ENCODE measurements at regions not wholly inside any gene's neighbourhood (a gene's known extent, or its start where the extent isn't known, plus 50 kb on each side); places are given as distances from the start of the nearest gene placed in this dataset.

- no peaks in the 10 kb centered on the region for H3K9me3 ChIP-seq
- no peak for TF ChIP-seq CTCF (IDR thresholded peaks at IDR 0.05)
- no peak for TF ChIP-seq POLR2A (IDR thresholded peaks at IDR 0.05)
- H3K4me1 ChIP-seq: no peaks in the 10 kb centered on the region
- H3K4me3 ChIP-seq: no peak overlapping the region
- no peak overlapping the region for H3K27ac ChIP-seq
- no peak for DNase-seq
- H3K27me3 ChIP-seq: no peaks in the 10 kb centered on the region
- intact Hi-C loops (cut with DNase I; ENCODE audit: low total_unique reads): no loop called here
- H3K36me3 ChIP-seq: no peaks in the 10 kb centered on the region
Observed at GRCh38 chr10:89144836-89145235, 62.3 kb downstream of the CH25H start.

DNA sequence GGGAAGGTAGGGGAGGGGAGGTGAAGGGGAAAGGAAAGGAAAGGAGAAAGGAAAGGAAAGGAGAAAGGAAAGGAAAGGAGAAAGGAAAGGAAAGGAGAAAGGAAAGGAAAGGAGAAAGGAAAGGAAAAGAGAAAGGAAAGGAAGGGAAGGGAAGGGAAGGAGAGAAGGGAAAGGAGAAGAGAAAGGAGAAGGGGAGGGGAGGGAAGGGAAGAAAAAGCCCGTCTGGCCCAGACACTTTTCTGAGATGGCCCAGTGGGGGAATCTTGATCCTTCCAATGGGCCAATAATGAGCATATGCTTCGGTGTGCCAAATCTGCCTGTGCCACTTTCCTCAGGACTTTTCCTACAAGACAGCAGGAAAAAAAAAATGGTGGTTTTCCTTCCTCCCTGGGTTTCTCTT, 64.5 kb downstream of the CH25H start:
- H3K4me3 ChIP-seq: no peak overlapping the region
- no peaks in the 10 kb centered on the region for H3K4me1 ChIP-seq
- no peaks in the 10 kb centered on the region for H3K36me3 ChIP-seq
- no peaks in the 10 kb centered on the region for H3K27me3 ChIP-seq
- H3K9me3 ChIP-seq: no peaks in the 10 kb centered on the region
- TF ChIP-seq CTCF (IDR thresholded peaks at IDR 0.05): no peak
- no peak for TF ChIP-seq POLR2A (IDR thresholded peaks at IDR 0.05)
- no peak for DNase-seq
- intact Hi-C loops (cut with DNase I; ENCODE audit: low total_unique reads): no loop called here
- H3K27ac ChIP-seq: no peak overlapping the region

DNA sequence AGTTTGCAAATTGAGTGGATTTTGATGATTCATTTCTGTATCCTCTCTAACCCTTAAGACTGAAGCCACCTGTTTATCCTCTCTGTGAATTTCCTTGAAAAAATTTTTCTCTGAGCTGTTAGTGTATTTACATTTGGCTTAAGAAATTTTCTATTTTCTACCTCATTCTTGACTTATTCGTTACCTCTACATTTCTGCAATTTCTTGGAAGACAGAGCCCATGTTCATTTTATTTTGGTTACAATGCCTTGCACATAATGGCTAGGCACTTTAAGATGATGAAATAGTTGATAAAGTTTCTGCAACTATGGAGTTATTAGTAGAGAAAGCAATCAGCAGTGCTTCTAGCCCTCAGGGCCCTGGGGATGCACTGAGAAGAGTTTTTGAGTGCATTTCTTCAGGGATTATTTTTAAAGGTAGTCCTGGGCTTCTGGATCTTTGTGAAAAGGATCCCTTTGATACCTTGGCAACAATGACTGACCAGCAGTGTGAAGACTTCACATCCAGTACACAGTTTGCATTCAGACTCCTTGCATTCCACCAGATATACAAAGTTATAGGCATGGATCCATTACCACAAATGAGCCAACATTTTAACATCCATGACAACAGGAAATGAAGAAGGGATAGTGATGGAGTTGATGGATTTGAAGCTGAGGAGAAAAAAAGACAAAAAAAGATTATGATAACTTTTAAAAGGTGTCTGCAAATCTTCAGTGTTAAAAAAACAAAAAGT, 68.2 kb downstream of the CH25H start:
- Histone ChIP-seq H3K4me3 (no peak overlapping the region), H3K36me3 (no peaks in the 10 kb centered on the region), H3K27ac (no peak overlapping the region), H3K4me1 (no peaks in the 10 kb centered on the region), H3K27me3 (no peaks in the 10 kb centered on the region), H3K9me3 (no peaks in the 10 kb centered on the region)
- no peak for TF ChIP-seq CTCF (IDR thresholded peaks at IDR 0.05)
- TF ChIP-seq POLR2A (IDR thresholded peaks at IDR 0.05): no peak
- DNase-seq: no peak
- intact Hi-C loops (cut with DNase I; ENCODE audit: low total_unique reads): no loop called here

- H3K4me1 ChIP-seq: no peaks in the 10 kb centered on the region
- no peak for DNase-seq
- no peak for TF ChIP-seq CTCF (IDR thresholded peaks at IDR 0.05)
- no peak for TF ChIP-seq POLR2A (IDR thresholded peaks at IDR 0.05)
- no peak overlapping the region for H3K27ac ChIP-seq
- intact Hi-C loops (cut with DNase I; ENCODE audit: low total_unique reads): no loop called here
- H3K9me3 ChIP-seq: no peaks in the 10 kb centered on the region
- no peaks in the 10 kb centered on the region for H3K36me3 ChIP-seq
- no peak overlapping the region for H3K4me3 ChIP-seq
- H3K27me3 ChIP-seq: no peaks in the 10 kb centered on the region
Observed at GRCh38 chr10:89134963-89135362, 72.2 kb downstream of the CH25H start.

GRCh38 chr10:89129911-89130310, 77.2 kb downstream of the CH25H start:
- Histone ChIP-seq H3K4me1 (no peaks in the 10 kb centered on the region), H3K9me3 (no peaks in the 10 kb centered on the region), H3K36me3 (no peaks in the 10 kb centered on the region), H3K27me3 (no peaks in the 10 kb centered on the region), H3K4me3 (no peak overlapping the region), H3K27ac (no peak overlapping the region)
- TF ChIP-seq POLR2A (IDR thresholded peaks at IDR 0.05): no peak
- no peak for TF ChIP-seq CTCF (IDR thresholded peaks at IDR 0.05)
- intact Hi-C loops (cut with DNase I; ENCODE audit: low total_unique reads): no loop called here
- no peak for DNase-seq

Measured in uterus (tissue), 3 donors.